Loucy (cell line): ENCODE measurements at regions not wholly inside any gene's neighbourhood (a gene's known extent, or its start where the extent isn't known, plus 50 kb on each side); places are given as distances from the start of the nearest gene placed in this dataset.

Source experiments
- EZH2phosphoT487 ChIP-seq: fragments of 200-600 bp; IDR thresholded peaks from 2 replicates; pipeline ENCODE4 v1.6.1; 2018; ENCODE audit warnings: antibody characterized with exemption, mild to moderate bottlenecking, moderate library complexity, borderline replicate concordance
- TF ChIP-seq, protein P1 (sequence below): fragments of 200-600 bp; sonication (generic); conservative IDR thresholded peaks from 2 replicates; pipeline ENCODE4 v1.5.1; 2014; ENCODE audit warnings: mild to moderate bottlenecking, antibody characterized with exemption, low read length

DNA sequence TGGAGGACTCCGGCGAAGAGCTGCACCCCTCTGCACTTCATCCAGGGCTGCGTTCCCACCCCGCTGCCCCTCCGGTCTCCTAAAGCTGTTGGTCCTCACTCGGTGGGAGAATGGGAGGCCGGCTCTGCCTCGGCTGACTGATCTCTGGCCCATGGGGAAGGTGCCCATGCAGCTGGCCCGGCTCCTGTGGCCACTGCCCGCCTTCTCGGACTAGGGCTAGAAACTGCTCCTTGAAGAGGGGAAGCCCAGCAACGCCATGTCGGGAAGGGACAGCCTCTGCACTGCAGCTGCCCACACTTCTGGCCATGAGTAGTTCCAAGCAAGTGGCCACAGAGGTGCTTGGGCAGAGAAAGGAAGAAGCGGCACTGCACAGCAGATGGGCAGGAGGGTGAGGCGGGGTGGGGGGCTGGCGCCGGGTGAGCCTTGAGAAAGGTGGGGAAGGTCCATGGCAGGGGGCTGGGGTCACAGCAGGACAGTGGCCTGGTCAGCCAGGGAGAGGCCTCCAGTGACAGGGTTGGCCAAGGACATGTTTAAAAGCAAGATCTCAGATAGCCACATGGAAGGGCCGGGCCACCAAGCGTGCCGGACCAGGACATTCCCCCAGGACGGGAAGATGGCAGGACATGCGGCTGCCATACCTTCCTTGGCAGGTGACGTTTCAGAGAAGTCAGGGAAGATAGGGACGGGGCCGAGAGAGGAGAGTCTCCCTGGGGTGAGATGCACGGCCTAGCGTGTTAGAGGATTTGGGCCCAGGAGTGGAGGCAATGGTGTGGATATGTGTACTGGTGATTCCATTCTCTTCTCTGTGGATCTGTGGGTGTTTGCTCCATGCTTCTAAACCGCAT lies 158.8 kb upstream of the HDAC4 start:
- TF ChIP-seq, protein P1, sequence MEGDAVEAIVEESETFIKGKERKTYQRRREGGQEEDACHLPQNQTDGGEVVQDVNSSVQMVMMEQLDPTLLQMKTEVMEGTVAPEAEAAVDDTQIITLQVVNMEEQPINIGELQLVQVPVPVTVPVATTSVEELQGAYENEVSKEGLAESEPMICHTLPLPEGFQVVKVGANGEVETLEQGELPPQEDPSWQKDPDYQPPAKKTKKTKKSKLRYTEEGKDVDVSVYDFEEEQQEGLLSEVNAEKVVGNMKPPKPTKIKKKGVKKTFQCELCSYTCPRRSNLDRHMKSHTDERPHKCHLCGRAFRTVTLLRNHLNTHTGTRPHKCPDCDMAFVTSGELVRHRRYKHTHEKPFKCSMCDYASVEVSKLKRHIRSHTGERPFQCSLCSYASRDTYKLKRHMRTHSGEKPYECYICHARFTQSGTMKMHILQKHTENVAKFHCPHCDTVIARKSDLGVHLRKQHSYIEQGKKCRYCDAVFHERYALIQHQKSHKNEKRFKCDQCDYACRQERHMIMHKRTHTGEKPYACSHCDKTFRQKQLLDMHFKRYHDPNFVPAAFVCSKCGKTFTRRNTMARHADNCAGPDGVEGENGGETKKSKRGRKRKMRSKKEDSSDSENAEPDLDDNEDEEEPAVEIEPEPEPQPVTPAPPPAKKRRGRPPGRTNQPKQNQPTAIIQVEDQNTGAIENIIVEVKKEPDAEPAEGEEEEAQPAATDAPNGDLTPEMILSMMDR: no peak
- no peak for TF ChIP-seq EZH2phosphoT487
